ENCODE measurements at regions not wholly inside any gene's neighbourhood (a gene's known extent, or its start where the extent isn't known, plus 50 kb on each side); places are given as distances from the start of the nearest gene placed in this dataset.

- no peak overlapping the region for H4K8ac ChIP-seq (replicated peaks; ENCODE audit: insufficient read length, low read depth, low read length)
- H3K79me2 ChIP-seq (ENCODE audit: insufficient read depth, low read length), result no peaks in the 10 kb centered on the region
- H3K23me2 ChIP-seq (ENCODE audit: insufficient read length, low read depth, low read length, poor library complexity, severe bottlenecking), result no peaks in the 10 kb centered on the region
- H3K27ac ChIP-seq (ENCODE audit: insufficient read length, low read depth, low read length), result no peak overlapping the region
- no peak overlapping the region for H2BK5ac ChIP-seq (ENCODE audit: insufficient read length, low read length)
- H3K9me3 ChIP-seq (ENCODE audit: control insufficient read depth, low read depth, low read length), result no peaks in the 10 kb centered on the region
- Mint-ChIP-seq H3K27me3 (ENCODE audit: low read depth) (peaks cover 54% of the 10 kb centered on the region), H3K36me3 (ENCODE audit: insufficient read depth in 1 of 3, low read depth in 3 of 3) (peaks cover 0 to 13% (median 7%) of the 10 kb centered on the region in 3 experiments; a peak in 5 of 7 replicates), H3K27ac (peak overlapping the region in 1 of 3 experiments; percentile 45; a peak in 1 of 7 replicates), H3K4me3 (peak overlapping the region in 1 of 2 experiments; percentile 56; a peak in 3 of 5 replicates), H3K4me1 (peaks cover 44 to 46% of the 10 kb centered on the region in 2 experiments), H3K9me3 (peaks cover 4 to 9% of the 10 kb centered on the region in 2 experiments; a peak in 3 of 5 replicates)
- no CpG with 5 or more reads among the region's 13 CpGs for WGBS (ENCODE audit: extremely low coverage, insufficient read length, low lambda C conversion rate)
- no peak overlapping the region for H4K91ac ChIP-seq (ENCODE audit: insufficient read length, low read depth, low read length)
- no peak overlapping the region for H3K9ac ChIP-seq (ENCODE audit: extremely low read depth, insufficient read length, low read length)
- no peak overlapping the region for H3K14ac ChIP-seq (ENCODE audit: insufficient read depth, low read length)
- peak; percentile 38 for DNase-seq
- H2AFZ ChIP-seq (ENCODE audit: low read length), result no peak overlapping the region
- H3K4me1 ChIP-seq (ENCODE audit: insufficient read depth, low read length), result peaks cover 10% of the 10 kb centered on the region
- no peak overlapping the region for H3K23ac ChIP-seq (ENCODE audit: insufficient read length, low read depth, low read length)
- no peak overlapping the region for H2BK120ac ChIP-seq (ENCODE audit: low read depth, low read length, poor library complexity, severe bottlenecking)
- no peak overlapping the region for H3K18ac ChIP-seq (ENCODE audit: insufficient read length, low read depth, low read length)
- peaks cover 35% of the 10 kb centered on the region; the same call in 1 of the 2 replicates for H3K27me3 ChIP-seq (ENCODE audit: insufficient read depth, low read length)
- H2BK12ac ChIP-seq (ENCODE audit: insufficient read length, low read depth, low read length), result no peak overlapping the region
- no peak overlapping the region for H2AK5ac ChIP-seq (ENCODE audit: insufficient read length, low read length)
- H3K4ac ChIP-seq (ENCODE audit: low read depth, low read length), result no peak overlapping the region
- peak overlapping the region; percentile 22 for H3K4me2 ChIP-seq (ENCODE audit: insufficient read depth, insufficient read length, low read length)
- no peak overlapping the region for H4K5ac ChIP-seq (ENCODE audit: insufficient read length, low read depth, low read length)
- no peak overlapping the region for H2BK15ac ChIP-seq (ENCODE audit: low read depth, low read length)
- no peak overlapping the region for H2BK20ac ChIP-seq (ENCODE audit: low read depth, low read length, poor library complexity, severe bottlenecking)
- no peaks in the 10 kb centered on the region for H4K20me1 ChIP-seq (ENCODE audit: control insufficient read depth, insufficient read depth, insufficient read length)
- no peak overlapping the region for H3T11ph ChIP-seq (ENCODE audit: low read length)
- H3K56ac ChIP-seq (ENCODE audit: insufficient read length, low read depth, low read length), result no peak overlapping the region
- H3K79me1 ChIP-seq (ENCODE audit: insufficient read depth, low read depth, low read length, poor library complexity, severe bottlenecking), result no peaks in the 10 kb centered on the region
- TF ChIP-seq CTCF (conservative IDR thresholded peaks at IDR 0.05), result no peak
Measured at GRCh38 chr1:232225336-232226131, 404.4 kb downstream of the SIPA1L2 start.
